C4-2B (cell line): ENCODE measurements at regions not wholly inside any gene's neighbourhood (a gene's known extent, or its start where the extent isn't known, plus 50 kb on each side); places are given as distances from the start of the nearest gene placed in this dataset.

ENCODE experiments used
- ZFX ChIP-seq: fragments of 450-650 bp; IDR thresholded peaks from 2 replicates; pipeline ENCODE4 v1.6.1; 2017
- TF ChIP-seq, protein P1 (sequence below): fragments of 450-650 bp; conservative IDR thresholded peaks from 2 replicates; pipeline ENCODE4 v1.5.1; 2017; ENCODE audit warnings: mild to moderate bottlenecking

DNA sequence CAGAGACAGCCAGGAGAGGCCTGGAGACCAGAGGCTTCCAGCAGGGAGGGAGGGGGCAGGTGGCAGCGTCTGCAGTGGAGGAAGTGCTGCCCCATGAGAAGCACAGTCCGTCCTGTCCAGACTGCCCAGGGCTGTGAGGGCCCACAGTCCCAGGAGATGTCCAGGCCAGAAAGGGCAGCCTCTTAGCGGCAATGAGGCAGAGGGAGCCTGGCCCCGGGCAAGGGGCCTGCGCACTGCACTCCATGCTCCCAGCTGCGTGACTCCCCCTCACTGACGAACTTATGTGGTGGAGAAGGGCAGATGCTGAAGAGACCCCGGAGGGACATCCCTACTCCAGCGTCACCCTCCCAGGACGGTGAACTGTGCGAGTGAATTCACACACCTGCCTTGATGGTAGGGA, 115.3 kb downstream of the SOX1 start:
- TF ChIP-seq, protein P1, sequence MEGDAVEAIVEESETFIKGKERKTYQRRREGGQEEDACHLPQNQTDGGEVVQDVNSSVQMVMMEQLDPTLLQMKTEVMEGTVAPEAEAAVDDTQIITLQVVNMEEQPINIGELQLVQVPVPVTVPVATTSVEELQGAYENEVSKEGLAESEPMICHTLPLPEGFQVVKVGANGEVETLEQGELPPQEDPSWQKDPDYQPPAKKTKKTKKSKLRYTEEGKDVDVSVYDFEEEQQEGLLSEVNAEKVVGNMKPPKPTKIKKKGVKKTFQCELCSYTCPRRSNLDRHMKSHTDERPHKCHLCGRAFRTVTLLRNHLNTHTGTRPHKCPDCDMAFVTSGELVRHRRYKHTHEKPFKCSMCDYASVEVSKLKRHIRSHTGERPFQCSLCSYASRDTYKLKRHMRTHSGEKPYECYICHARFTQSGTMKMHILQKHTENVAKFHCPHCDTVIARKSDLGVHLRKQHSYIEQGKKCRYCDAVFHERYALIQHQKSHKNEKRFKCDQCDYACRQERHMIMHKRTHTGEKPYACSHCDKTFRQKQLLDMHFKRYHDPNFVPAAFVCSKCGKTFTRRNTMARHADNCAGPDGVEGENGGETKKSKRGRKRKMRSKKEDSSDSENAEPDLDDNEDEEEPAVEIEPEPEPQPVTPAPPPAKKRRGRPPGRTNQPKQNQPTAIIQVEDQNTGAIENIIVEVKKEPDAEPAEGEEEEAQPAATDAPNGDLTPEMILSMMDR: no peak
- TF ChIP-seq ZFX: no peak
